ENCODE measurements at regions not wholly inside any gene's neighbourhood (a gene's known extent, or its start where the extent isn't known, plus 50 kb on each side); places are given as distances from the start of the nearest gene placed in this dataset.

- TF ChIP-seq ZNF274 (IDR thresholded peaks at IDR 0.05; ENCODE audit: low read depth, low read length) (no peak), YY1 (IDR thresholded peaks at IDR 0.05; ENCODE audit: insufficient read depth, insufficient read length) (no peak), SUZ12 (IDR thresholded peaks at IDR 0.05; ENCODE audit: extremely low read depth, insufficient read depth, insufficient read length) (no peak)
Measured at GRCh38 chr9:108108852-108109448, 619.4 kb upstream of the KLF4 start.

Data from NT2/D1 (cell line).